Pancreas (tissue), 10 donors: ENCODE measurements at regions not wholly inside any gene's neighbourhood (a gene's known extent, or its start where the extent isn't known, plus 50 kb on each side); places are given as distances from the start of the nearest gene placed in this dataset.
"Not testable (repeated sequence)": the region's sequence is repeated elsewhere in the genome, so short reads cannot be mapped to it uniquely, and the experiment has no call there.

ENCODE experiments used
- ATAC-seq, 4 donors: fragments of 200-7000 bp; cut with Tn5 transposase; one replicate each; pipeline versions ENCODE4 v1.8.0 to v1.9.1; 2020; ENCODE audit warnings: mild to moderate bottlenecking in 4 of 4, moderate library complexity in 4 of 4
- DNase-seq, 6 donors: peaks; one replicate each; pipeline ENCODE4 v3.0.0-alpha.2; 2020
- FAIRE-seq: peaks from 2 replicates; lab custom pipeline; 2012; peaks lifted over from hg19 to GRCh38; lab: Jason Lieb, UNC
- H3K27ac ChIP-seq, 4 donors: fragments of 200-600 bp; sonication (generic); 1 replicate in 3 of 4; 2 replicates in 1 of 4; pipeline versions ENCODE4 v1.5.0 to v1.8.0; 2020
- H3K27me3 ChIP-seq, 4 donors: fragments of 200-600 bp; one replicate each; pipeline ENCODE4 v1.8.0; 2021
- H3K36me3 ChIP-seq, 3 donors: fragments of 200-600 bp; sonication (generic) in 1 of 3; one replicate each; pipeline versions ENCODE4 v1.5.0 to v1.8.0; 2020 to 2021
- H3K4me1 ChIP-seq, 3 donors: fragments of 200-600 bp; one replicate each; pipeline ENCODE4 v1.8.0; 2021
- H3K4me3 ChIP-seq, 4 donors: fragments of 200-600 bp; sonication (generic) in 2 of 4; one replicate each; pipeline versions ENCODE4 v1.5.0 to v1.8.0; 2020 to 2021
- H3K9me3 ChIP-seq, 4 donors: fragments of 200-600 bp; one replicate each; pipeline ENCODE4 v1.8.0; 2021
- CTCF ChIP-seq, 4 donors: fragments of 200-600 bp; sonication (generic) in 3 of 4; IDR thresholded peaks; one replicate each; pipeline versions ENCODE4 v1.5.0 to v1.8.0; 2021; ENCODE audit warnings: antibody characterized with exemption in 4 of 4
- WGBS, 2 donors: extraction: QIAGEN DNeasy Blood & Tissue Kit; methylation state at CpG; one replicate each; pipeline ENCODE4 v1.1.7; 2013; 5-methylcytosine and 5-hydroxymethylcytosine counted together
- intact Hi-C, 3 donors: fragments of 100-400 bp; cut with DNase I; formaldehyde crosslinking; loops; one replicate each; pipeline versions ENCODE4 v1.11.1 to v1.14.2; 2022
- donor health status: healthy with polysubstance abuse.
- donor health status: DM: no; HTN: no; CAD: no; lungs with moderate emphysema.
- donor health status: DM: no; HTN: no; CAD: no.
- donor health status: control.
- donor health status: control.
- donor health status: Bipolar disorder and iron deficiency.
- donor health status: DM: yes; HTN: yes; CAD: no.
- donor health status: DM: no; HTN: no; CAD: no.
- donor health status: DM: no; HTN: no; CAD: no.
- donor health status: DM: yes; HTN: yes; CAD: no.

- FAIRE-seq (no peak), DNase-seq (no peak), ATAC-seq (no peak)
- Histone ChIP-seq H3K27me3 (no peaks in the 10 kb centered on the region), H3K36me3 (no peaks in the 10 kb centered on the region), H3K9me3 (no peaks in the 10 kb centered on the region), H3K4me3 (no peak overlapping the region), H3K27ac (no peak overlapping the region), H3K4me1 (no peaks in the 10 kb centered on the region)
- 21 to 35% methylated on average over 2 of the region's 2 CpGs for WGBS, 2 donors
- TF ChIP-seq CTCF (IDR thresholded peaks at IDR 0.05), result no peak
- intact Hi-C loops, result no loop called here
Measured at GRCh38 chr9:28471261-28471660, 898.0 kb upstream of the C9orf72 start.

- Histone ChIP-seq H3K4me1 (no peaks in the 10 kb centered on the region), H3K36me3 (no peaks in the 10 kb centered on the region), H3K4me3 (no peak overlapping the region), H3K27me3 (no peaks in the 10 kb centered on the region), H3K9me3 (no peaks in the 10 kb centered on the region), H3K27ac (no peak overlapping the region)
- DNase-seq (no peak), FAIRE-seq (no peak), ATAC-seq (no peak)
- intact Hi-C loops, result no loop called here
- WGBS, 2 donors, result 49 to 73% methylated on average over 1 of the region's 1 CpG
- TF ChIP-seq CTCF (IDR thresholded peaks at IDR 0.05), result no peak
Measured at GRCh38 chr9:28487561-28487960, 914.3 kb upstream of the C9orf72 start.

DNA sequence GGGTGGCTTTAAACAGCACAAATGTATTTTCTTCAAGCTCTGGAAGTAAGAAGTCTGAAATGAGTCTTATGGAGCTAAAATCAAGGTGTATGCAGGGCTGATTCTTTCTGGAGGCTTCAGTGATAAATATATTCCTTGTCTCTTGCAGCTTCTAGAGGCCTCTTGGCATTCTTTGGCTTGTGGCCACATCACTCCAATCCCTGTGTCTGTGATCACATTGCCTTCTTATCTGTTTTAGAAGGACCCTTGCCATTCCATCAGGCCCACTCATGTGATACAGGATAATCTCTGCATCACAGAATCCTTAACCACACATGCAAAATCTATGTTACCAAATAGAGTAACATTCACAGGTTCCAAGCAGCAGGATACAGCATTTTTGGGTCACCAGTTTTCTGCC lies 917.8 kb upstream of the C9orf72 start:
- DNase-seq, result no peak
- no peak for FAIRE-seq
- Histone ChIP-seq H3K4me3 (no peak overlapping the region), H3K27ac (no peak overlapping the region), H3K27me3 (no peaks in the 10 kb centered on the region), H3K4me1 (no peaks in the 10 kb centered on the region), H3K36me3 (no peaks in the 10 kb centered on the region), H3K9me3 (no peaks in the 10 kb centered on the region)
- no peak for TF ChIP-seq CTCF (IDR thresholded peaks at IDR 0.05)
- intact Hi-C loops, result no loop called here
- ATAC-seq, result no peak

GRCh38 chr9:28498168-28498567 lies 924.9 kb upstream of the C9orf72 start:
- 66 to 74% methylated on average over 10 of the region's 10 CpGs for WGBS, 2 donors
- H3K27me3 ChIP-seq, H3K4me3 ChIP-seq, intact Hi-C loops, H3K36me3 ChIP-seq, FAIRE-seq, H3K27ac ChIP-seq, H3K4me1 ChIP-seq, ATAC-seq, H3K9me3 ChIP-seq: not testable (repeated sequence)
- DNase-seq, result peak in 1 of 6 donors; percentile 42

DNA sequence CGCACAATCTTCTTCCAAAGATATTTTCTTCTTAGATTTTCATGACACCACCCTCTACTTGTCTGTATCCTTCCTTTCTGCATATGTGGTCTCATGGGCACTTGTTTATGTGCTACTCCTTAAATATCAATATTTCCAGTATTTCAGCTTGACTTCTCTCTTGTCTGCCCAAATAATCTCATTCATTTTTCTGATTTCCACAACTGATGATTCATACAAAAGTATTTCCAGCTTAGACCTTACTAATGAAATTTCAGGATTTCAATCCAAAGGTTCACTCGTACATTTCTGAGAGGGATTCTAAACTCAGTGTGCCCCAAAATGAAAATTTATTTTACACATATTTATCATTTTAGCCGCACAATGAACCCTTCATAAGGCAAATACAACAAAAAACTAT lies 928.9 kb upstream of the C9orf72 start:
- intact Hi-C loops, result no loop called here
- FAIRE-seq (no peak), ATAC-seq (no peak), DNase-seq (no peak)
- no peak overlapping the region for H3K4me3 ChIP-seq
- no peaks in the 10 kb centered on the region for H3K9me3 ChIP-seq
- TF ChIP-seq CTCF (IDR thresholded peaks at IDR 0.05), result no peak
- WGBS, 2 donors, result 56 to 69% methylated on average over 3 of the region's 3 CpGs
- no peaks in the 10 kb centered on the region for H3K4me1 ChIP-seq
- H3K27me3 ChIP-seq, result no peaks in the 10 kb centered on the region
- no peak overlapping the region for H3K27ac ChIP-seq
- no peaks in the 10 kb centered on the region for H3K36me3 ChIP-seq

GRCh38 chr9:28502741-28503140 lies 929.5 kb upstream of the C9orf72 start:
- Histone ChIP-seq H3K27me3 (no peaks in the 10 kb centered on the region), H3K36me3 (no peaks in the 10 kb centered on the region), H3K4me1 (no peaks in the 10 kb centered on the region), H3K9me3 (no peaks in the 10 kb centered on the region), H3K4me3 (no peak overlapping the region), H3K27ac (no peak overlapping the region)
- DNase-seq (no peak), ATAC-seq (no peak), FAIRE-seq (no peak)
- TF ChIP-seq CTCF (IDR thresholded peaks at IDR 0.05), result no peak
- intact Hi-C loops, result no loop called here
- WGBS, 2 donors, result 46 to 47% methylated on average over 2 of the region's 2 CpGs
